ENCODE measurements at regions not wholly inside any gene's neighbourhood (a gene's known extent, or its start where the extent isn't known, plus 50 kb on each side); places are given as distances from the start of the nearest gene placed in this dataset.

DNA sequence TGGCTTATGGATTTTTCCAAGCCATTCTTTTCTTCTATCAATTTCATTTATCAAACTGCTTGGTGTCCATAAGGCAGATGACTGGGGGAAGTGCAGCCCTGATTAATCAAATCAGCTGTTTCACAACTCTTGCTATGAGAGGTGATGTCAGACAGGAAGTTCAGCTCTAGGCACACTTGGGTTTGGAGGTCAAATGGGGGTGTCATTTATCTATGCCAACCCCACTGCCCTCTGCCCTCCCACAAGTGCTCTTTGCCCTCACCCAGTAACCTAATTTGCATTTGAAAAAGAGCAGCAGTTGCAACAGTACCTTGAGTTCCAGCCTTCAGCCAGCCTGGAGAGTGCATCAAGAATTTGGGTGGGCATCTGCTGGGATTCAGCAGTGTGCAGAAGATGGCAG lies 431.3 kb upstream of the SPRED2 start:
- H3K36me3 Mint-ChIP-seq: no peaks in the 10 kb centered on the region
- H3K4me3 Mint-ChIP-seq: no peak overlapping the region
- no peak overlapping the region for H3K27ac Mint-ChIP-seq
- no peak for ATAC-seq
- peaks cover 6% of the 10 kb centered on the region for H3K4me1 Mint-ChIP-seq
- H3K27me3 Mint-ChIP-seq (ENCODE audit: low read depth): no peaks in the 10 kb centered on the region; the same call in 1 of the 2 replicates
- DNase-seq (ENCODE audit: low spot score): no peak
- no peaks in the 10 kb centered on the region for H3K9me3 Mint-ChIP-seq
- TF ChIP-seq HMGA2 (CRISPR knock-in tag; IDR thresholded peaks at IDR 0.05) (no peak), ZNF121 (CRISPR knock-in tag; IDR thresholded peaks at IDR 0.05) (no peak), PRRX2 (CRISPR knock-in tag; IDR thresholded peaks at IDR 0.05) (no peak), TP53 (CRISPR knock-in tag; IDR thresholded peaks at IDR 0.05) (no peak), ZNF232 (CRISPR knock-in tag; IDR thresholded peaks at IDR 0.05) (no peak), NR3C1 (CRISPR knock-in tag; conservative IDR thresholded peaks at IDR 0.05; ENCODE audit: low read depth) (no peak), ETV6 (CRISPR knock-in tag; IDR thresholded peaks at IDR 0.05) (no peak), CREB1 (CRISPR knock-in tag; IDR thresholded peaks at IDR 0.05) (no peak), FOXK1 (CRISPR knock-in tag; IDR thresholded peaks at IDR 0.05) (no peak), ZNF317 (CRISPR knock-in tag; IDR thresholded peaks at IDR 0.05; ENCODE audit: borderline replicate concordance, low read depth) (no peak), ZBTB21 (CRISPR knock-in tag; IDR thresholded peaks at IDR 0.05; ENCODE audit: borderline replicate concordance) (no peak), GTF2I (CRISPR knock-in tag; conservative IDR thresholded peaks at IDR 0.05) (no peak), JUN (CRISPR knock-in tag; IDR thresholded peaks at IDR 0.05) (no peak)
- TF ChIP-seq, protein P1, sequence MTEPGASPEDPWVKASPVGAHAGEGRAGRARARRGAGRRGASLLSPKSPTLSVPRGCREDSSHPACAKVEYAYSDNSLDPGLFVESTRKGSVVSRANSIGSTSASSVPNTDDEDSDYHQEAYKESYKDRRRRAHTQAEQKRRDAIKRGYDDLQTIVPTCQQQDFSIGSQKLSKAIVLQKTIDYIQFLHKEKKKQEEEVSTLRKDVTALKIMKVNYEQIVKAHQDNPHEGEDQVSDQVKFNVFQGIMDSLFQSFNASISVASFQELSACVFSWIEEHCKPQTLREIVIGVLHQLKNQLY (CRISPR knock-in tag; IDR thresholded peaks at IDR 0.05): no peak
- TF ChIP-seq, protein P2, sequence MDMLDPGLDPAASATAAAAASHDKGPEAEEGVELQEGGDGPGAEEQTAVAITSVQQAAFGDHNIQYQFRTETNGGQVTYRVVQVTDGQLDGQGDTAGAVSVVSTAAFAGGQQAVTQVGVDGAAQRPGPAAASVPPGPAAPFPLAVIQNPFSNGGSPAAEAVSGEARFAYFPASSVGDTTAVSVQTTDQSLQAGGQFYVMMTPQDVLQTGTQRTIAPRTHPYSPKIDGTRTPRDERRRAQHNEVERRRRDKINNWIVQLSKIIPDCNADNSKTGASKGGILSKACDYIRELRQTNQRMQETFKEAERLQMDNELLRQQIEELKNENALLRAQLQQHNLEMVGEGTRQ (CRISPR knock-in tag; IDR thresholded peaks at IDR 0.05): no peak
- TF ChIP-seq, protein P3, sequence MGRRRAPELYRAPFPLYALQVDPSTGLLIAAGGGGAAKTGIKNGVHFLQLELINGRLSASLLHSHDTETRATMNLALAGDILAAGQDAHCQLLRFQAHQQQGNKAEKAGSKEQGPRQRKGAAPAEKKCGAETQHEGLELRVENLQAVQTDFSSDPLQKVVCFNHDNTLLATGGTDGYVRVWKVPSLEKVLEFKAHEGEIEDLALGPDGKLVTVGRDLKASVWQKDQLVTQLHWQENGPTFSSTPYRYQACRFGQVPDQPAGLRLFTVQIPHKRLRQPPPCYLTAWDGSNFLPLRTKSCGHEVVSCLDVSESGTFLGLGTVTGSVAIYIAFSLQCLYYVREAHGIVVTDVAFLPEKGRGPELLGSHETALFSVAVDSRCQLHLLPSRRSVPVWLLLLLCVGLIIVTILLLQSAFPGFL (CRISPR knock-in tag; IDR thresholded peaks at IDR 0.05; ENCODE audit: borderline replicate concordance): no peak
- TF ChIP-seq, protein P4, sequence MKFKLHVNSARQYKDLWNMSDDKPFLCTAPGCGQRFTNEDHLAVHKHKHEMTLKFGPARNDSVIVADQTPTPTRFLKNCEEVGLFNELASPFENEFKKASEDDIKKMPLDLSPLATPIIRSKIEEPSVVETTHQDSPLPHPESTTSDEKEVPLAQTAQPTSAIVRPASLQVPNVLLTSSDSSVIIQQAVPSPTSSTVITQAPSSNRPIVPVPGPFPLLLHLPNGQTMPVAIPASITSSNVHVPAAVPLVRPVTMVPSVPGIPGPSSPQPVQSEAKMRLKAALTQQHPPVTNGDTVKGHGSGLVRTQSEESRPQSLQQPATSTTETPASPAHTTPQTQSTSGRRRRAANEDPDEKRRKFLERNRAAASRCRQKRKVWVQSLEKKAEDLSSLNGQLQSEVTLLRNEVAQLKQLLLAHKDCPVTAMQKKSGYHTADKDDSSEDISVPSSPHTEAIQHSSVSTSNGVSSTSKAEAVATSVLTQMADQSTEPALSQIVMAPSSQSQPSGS (CRISPR knock-in tag; IDR thresholded peaks at IDR 0.05; ENCODE audit: borderline replicate concordance, low read depth): no peak
- CTCF ChIA-PET: no interaction called here
- POLR2A ChIA-PET: no interaction called here

DNA sequence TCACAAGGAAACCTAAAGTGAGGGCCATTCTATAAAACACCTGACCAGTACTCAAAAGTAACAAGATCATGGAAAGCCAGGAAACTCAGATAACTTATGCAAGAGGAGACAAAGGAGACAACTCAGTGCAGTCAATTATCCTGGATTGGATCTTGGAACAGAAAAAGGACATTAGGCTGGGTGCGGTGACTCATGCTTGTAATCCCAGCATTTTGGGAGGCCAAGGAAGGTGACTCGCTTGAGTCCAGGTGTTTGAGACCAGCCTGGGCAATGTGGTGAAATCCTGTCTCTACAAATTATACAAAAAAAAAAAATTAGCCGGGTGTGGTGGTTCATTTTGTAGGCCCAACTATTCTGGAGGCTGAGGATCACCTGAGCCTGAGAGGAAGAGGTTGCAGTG lies 424.5 kb upstream of the SPRED2 start:
- Mint-ChIP-seq H3K9me3 (no peaks in the 10 kb centered on the region), H3K4me1 (no peaks in the 10 kb centered on the region), H3K27ac (no peak overlapping the region), H3K4me3 (no peak overlapping the region), H3K36me3 (no peaks in the 10 kb centered on the region), H3K27me3 (ENCODE audit: low read depth) (no peaks in the 10 kb centered on the region)
- TF ChIP-seq MXD4 (CRISPR knock-in tag; IDR thresholded peaks at IDR 0.05; ENCODE audit: borderline replicate concordance): no peak
- TF ChIP-seq, protein P5, sequence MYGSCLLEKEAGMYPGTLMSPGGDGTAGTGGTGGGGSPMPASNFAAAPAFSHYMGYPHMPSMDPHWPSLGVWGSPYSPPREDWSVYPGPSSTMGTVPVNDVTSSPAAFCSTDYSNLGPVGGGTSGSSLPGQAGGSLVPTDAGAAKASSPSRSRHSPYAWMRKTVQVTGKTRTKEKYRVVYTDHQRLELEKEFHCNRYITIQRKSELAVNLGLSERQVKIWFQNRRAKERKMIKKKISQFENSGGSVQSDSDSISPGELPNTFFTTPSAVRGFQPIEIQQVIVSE (CRISPR knock-in tag; IDR thresholded peaks at IDR 0.05; ENCODE audit: borderline replicate concordance): no peak
- TF ChIP-seq, protein P1 (CRISPR knock-in tag; IDR thresholded peaks at IDR 0.05): no peak
- no peak for TF ChIP-seq KAT7 (CRISPR knock-in tag; IDR thresholded peaks at IDR 0.05; ENCODE audit: borderline replicate concordance)
- TF ChIP-seq, protein P6, sequence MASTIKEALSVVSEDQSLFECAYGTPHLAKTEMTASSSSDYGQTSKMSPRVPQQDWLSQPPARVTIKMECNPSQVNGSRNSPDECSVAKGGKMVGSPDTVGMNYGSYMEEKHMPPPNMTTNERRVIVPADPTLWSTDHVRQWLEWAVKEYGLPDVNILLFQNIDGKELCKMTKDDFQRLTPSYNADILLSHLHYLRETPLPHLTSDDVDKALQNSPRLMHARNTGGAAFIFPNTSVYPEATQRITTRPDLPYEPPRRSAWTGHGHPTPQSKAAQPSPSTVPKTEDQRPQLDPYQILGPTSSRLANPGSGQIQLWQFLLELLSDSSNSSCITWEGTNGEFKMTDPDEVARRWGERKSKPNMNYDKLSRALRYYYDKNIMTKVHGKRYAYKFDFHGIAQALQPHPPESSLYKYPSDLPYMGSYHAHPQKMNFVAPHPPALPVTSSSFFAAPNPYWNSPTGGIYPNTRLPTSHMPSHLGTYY (CRISPR knock-in tag; IDR thresholded peaks at IDR 0.05): no peak
- TF ChIP-seq, protein P7, sequence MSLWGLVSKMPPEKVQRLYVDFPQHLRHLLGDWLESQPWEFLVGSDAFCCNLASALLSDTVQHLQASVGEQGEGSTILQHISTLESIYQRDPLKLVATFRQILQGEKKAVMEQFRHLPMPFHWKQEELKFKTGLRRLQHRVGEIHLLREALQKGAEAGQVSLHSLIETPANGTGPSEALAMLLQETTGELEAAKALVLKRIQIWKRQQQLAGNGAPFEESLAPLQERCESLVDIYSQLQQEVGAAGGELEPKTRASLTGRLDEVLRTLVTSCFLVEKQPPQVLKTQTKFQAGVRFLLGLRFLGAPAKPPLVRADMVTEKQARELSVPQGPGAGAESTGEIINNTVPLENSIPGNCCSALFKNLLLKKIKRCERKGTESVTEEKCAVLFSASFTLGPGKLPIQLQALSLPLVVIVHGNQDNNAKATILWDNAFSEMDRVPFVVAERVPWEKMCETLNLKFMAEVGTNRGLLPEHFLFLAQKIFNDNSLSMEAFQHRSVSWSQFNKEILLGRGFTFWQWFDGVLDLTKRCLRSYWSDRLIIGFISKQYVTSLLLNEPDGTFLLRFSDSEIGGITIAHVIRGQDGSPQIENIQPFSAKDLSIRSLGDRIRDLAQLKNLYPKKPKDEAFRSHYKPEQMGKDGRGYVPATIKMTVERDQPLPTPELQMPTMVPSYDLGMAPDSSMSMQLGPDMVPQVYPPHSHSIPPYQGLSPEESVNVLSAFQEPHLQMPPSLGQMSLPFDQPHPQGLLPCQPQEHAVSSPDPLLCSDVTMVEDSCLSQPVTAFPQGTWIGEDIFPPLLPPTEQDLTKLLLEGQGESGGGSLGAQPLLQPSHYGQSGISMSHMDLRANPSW (CRISPR knock-in tag; conservative IDR thresholded peaks at IDR 0.05; ENCODE audit: low read depth): no peak
- no peak for TF ChIP-seq ZNF219 (CRISPR knock-in tag; IDR thresholded peaks at IDR 0.05; ENCODE audit: borderline replicate concordance)
- TF ChIP-seq, protein P8, sequence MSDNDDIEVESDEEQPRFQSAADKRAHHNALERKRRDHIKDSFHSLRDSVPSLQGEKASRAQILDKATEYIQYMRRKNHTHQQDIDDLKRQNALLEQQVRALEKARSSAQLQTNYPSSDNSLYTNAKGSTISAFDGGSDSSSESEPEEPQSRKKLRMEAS (CRISPR knock-in tag; IDR thresholded peaks at IDR 0.05): no peak
- TF ChIP-seq, protein P9, sequence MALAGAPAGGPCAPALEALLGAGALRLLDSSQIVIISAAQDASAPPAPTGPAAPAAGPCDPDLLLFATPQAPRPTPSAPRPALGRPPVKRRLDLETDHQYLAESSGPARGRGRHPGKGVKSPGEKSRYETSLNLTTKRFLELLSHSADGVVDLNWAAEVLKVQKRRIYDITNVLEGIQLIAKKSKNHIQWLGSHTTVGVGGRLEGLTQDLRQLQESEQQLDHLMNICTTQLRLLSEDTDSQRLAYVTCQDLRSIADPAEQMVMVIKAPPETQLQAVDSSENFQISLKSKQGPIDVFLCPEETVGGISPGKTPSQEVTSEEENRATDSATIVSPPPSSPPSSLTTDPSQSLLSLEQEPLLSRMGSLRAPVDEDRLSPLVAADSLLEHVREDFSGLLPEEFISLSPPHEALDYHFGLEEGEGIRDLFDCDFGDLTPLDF (CRISPR knock-in tag; IDR thresholded peaks at IDR 0.05): no peak
- ChIA-PET POLR2A (no interaction called here), CTCF (no interaction called here)
- ATAC-seq (no peak), DNase-seq (ENCODE audit: low spot score) (no peak)

Data from WTC11 (cell line).